HepG2 (cell line): ENCODE measurements at regions not wholly inside any gene's neighbourhood (a gene's known extent, or its start where the extent isn't known, plus 50 kb on each side); places are given as distances from the start of the nearest gene placed in this dataset.

Source experiments
- ADNP ChIP-seq: sonication (generic); formaldehyde crosslinking; IDR thresholded peaks from 2 replicates; pipeline ENCODE4 v1.4.0; 2020; ENCODE audit warnings: missing genetic modification reagents
- CCDC6 ChIP-seq: sonication (generic); formaldehyde crosslinking; IDR thresholded peaks from 2 replicates; pipeline ENCODE4 v1.8.1; 2022; ENCODE audit warnings: mild to moderate bottlenecking, missing genetic modification reagents, moderate library complexity
- EP300 ChIP-seq, 3 experiments: sonication (generic) in 1 of 3; formaldehyde crosslinking in 1 of 3; IDR thresholded peaks; 2 replicates each; pipeline versions ENCODE4 v1.5.1 to v1.6.1; 2011 to 2020; ENCODE audit warnings: low read depth in 2 of 3, low read length in 2 of 3, borderline replicate concordance in 1 of 3, improper control_type of control experiment in 1 of 3, mild to moderate bottlenecking in 1 of 3, missing genetic modification reagents in 1 of 3, moderate library complexity in 1 of 3
- EZH2 ChIP-seq: conservative IDR thresholded peaks from 2 replicates; pipeline ENCODE4 v1.6.1; 2012; ENCODE audit warnings: mild to moderate bottlenecking, low read depth, low read length, moderate library complexity
- FOXM1 ChIP-seq: sonication (generic); formaldehyde crosslinking; IDR thresholded peaks from 2 replicates; pipeline ENCODE4 v1.5.0; 2020; ENCODE audit warnings: missing genetic modification reagents
- MTF1 ChIP-seq: sonication (generic); formaldehyde crosslinking; IDR thresholded peaks from 2 replicates; pipeline ENCODE4 v1.5.0; 2020; ENCODE audit warnings: missing genetic modification reagents
- SETDB1 ChIP-seq: sonication (generic); formaldehyde crosslinking; IDR thresholded peaks from 2 replicates; pipeline ENCODE4 v1.5.1; 2020; ENCODE audit warnings: missing genetic modification reagents, mild to moderate bottlenecking, borderline replicate concordance
- ZNF124 ChIP-seq: sonication (generic); formaldehyde crosslinking; IDR thresholded peaks from 2 replicates; pipeline ENCODE4 v1.4.0; 2020; ENCODE audit warnings: missing genetic modification reagents
- ZNF792 ChIP-seq: IDR thresholded peaks from 2 replicates; pipeline ENCODE4 v1.6.1; 2016

- TF ChIP-seq MTF1 (CRISPR knock-in tag), result no peak
- TF ChIP-seq ZNF124 (CRISPR knock-in tag), result no peak
- no peak for TF ChIP-seq EZH2
- no peak for TF ChIP-seq EP300 (IDR thresholded peaks at IDR 0.05; ENCODE audit: low read depth in 2 of 2, low read length in 2 of 2)
- TF ChIP-seq EP300 (CRISPR knock-in tag; IDR thresholded peaks at IDR 0.05; ENCODE audit: borderline replicate concordance), result no peak
- TF ChIP-seq ADNP (CRISPR knock-in tag), result no peak
- TF ChIP-seq ZNF792 (CRISPR knock-in tag), result no peak
- no peak for TF ChIP-seq FOXM1
- TF ChIP-seq CCDC6 (CRISPR knock-in tag), result no peak
- no peak for TF ChIP-seq SETDB1
Measured at GRCh38 chr5:90329911-90330310, 79.6 kb downstream of the CETN3 start.
